HUES48 (cell line): ENCODE measurements at regions not wholly inside any gene's neighbourhood (a gene's known extent, or its start where the extent isn't known, plus 50 kb on each side); places are given as distances from the start of the nearest gene placed in this dataset.

Experiments used
- H3K27ac ChIP-seq: one replicate; pipeline ENCODE4 v1.7.0; 2013; ENCODE audit warnings: low read depth, low read length, inconsistent platforms
- H3K27me3 ChIP-seq: 2 replicates; pipeline ENCODE4 v1.6.1; 2013; ENCODE audit warnings: mild to moderate bottlenecking, low read length; ENCODE audit not compliant: control insufficient read depth, insufficient read depth
- H3K36me3 ChIP-seq: 2 replicates; pipeline ENCODE4 v1.6.1; 2013; ENCODE audit warnings: low read length; ENCODE audit not compliant: control insufficient read depth, insufficient read depth
- H3K4me1 ChIP-seq: 2 replicates; pipeline ENCODE4 v1.6.1; 2013; ENCODE audit warnings: mild to moderate bottlenecking, low read length; ENCODE audit not compliant: control insufficient read depth, insufficient read depth
- H3K4me3 ChIP-seq: 2 replicates; pipeline ENCODE4 v1.5.1; 2013; ENCODE audit warnings: mild to moderate bottlenecking, low read depth, low read length
- H3K9ac ChIP-seq: 2 replicates; pipeline ENCODE4 v1.6.1; 2013; ENCODE audit warnings: mild to moderate bottlenecking, low read depth, low read length, moderate library complexity
- H3K9me3 ChIP-seq: 2 replicates; pipeline ENCODE4 v1.6.1; 2013; ENCODE audit warnings: low read length; ENCODE audit not compliant: control insufficient read depth, insufficient read depth

- Histone ChIP-seq H3K27me3 (no peaks in the 10 kb centered on the region), H3K36me3 (no peaks in the 10 kb centered on the region), H3K4me3 (no peak overlapping the region), H3K9me3 (no peaks in the 10 kb centered on the region), H3K9ac (no peak overlapping the region), H3K4me1 (no peaks in the 10 kb centered on the region), H3K27ac (no peak overlapping the region)
Observed at GRCh38 chr4:155085843-155086530, 122.4 kb upstream of the NPY2R start.

GRCh38 chr4:155094201-155094820 is 114.1 kb upstream of the NPY2R start:
- Histone ChIP-seq H3K4me1 (no peaks in the 10 kb centered on the region), H3K36me3 (no peaks in the 10 kb centered on the region), H3K27me3 (no peaks in the 10 kb centered on the region), H3K27ac (no peak overlapping the region), H3K4me3 (no peak overlapping the region), H3K9ac (no peak overlapping the region), H3K9me3 (no peaks in the 10 kb centered on the region)

- no peaks in the 10 kb centered on the region; the same call in 1 of the 2 replicates for H3K9me3 ChIP-seq
- H3K9ac ChIP-seq: no peak overlapping the region
- H3K27me3 ChIP-seq: no peaks in the 10 kb centered on the region
- no peak overlapping the region for H3K4me3 ChIP-seq
- no peak overlapping the region for H3K27ac ChIP-seq
- no peaks in the 10 kb centered on the region for H3K4me1 ChIP-seq
- H3K36me3 ChIP-seq: no peaks in the 10 kb centered on the region
Observed at GRCh38 chr4:155099231-155099630, 109.2 kb upstream of the NPY2R start.

- no peak overlapping the region for H3K27ac ChIP-seq
- H3K4me1 ChIP-seq: no peaks in the 10 kb centered on the region
- no peaks in the 10 kb centered on the region for H3K27me3 ChIP-seq
- H3K9ac ChIP-seq: no peak overlapping the region
- H3K9me3 ChIP-seq: no peaks in the 10 kb centered on the region; the same call in 1 of the 2 replicates
- H3K4me3 ChIP-seq: no peak overlapping the region
- H3K36me3 ChIP-seq: no peaks in the 10 kb centered on the region
Observed at GRCh38 chr4:155106629-155107028, 101.8 kb upstream of the NPY2R start.

GRCh38 chr4:155107059-155107458 is 101.4 kb upstream of the NPY2R start:
- Histone ChIP-seq H3K27me3 (no peaks in the 10 kb centered on the region), H3K27ac (no peak overlapping the region), H3K4me3 (no peak overlapping the region), H3K4me1 (no peaks in the 10 kb centered on the region), H3K9me3 (no peaks in the 10 kb centered on the region; the same call in 1 of the 2 replicates), H3K36me3 (no peaks in the 10 kb centered on the region), H3K9ac (no peak overlapping the region)

- Histone ChIP-seq H3K9ac (no peak overlapping the region), H3K9me3 (peaks cover 56% of the 10 kb centered on the region), H3K4me1 (no peaks in the 10 kb centered on the region), H3K36me3 (no peaks in the 10 kb centered on the region), H3K27me3 (no peaks in the 10 kb centered on the region), H3K27ac (no peak overlapping the region), H3K4me3 (no peak overlapping the region)
Observed at GRCh38 chr4:155114790-155115189, 93.6 kb upstream of the NPY2R start.

- Histone ChIP-seq H3K27ac (no peak overlapping the region), H3K36me3 (no peaks in the 10 kb centered on the region), H3K9ac (no peak overlapping the region), H3K27me3 (no peaks in the 10 kb centered on the region), H3K4me3 (no peak overlapping the region), H3K4me1 (peaks cover 22% of the 10 kb centered on the region), H3K9me3 (peaks cover 48% of the 10 kb centered on the region)
Observed at GRCh38 chr4:155119006-155119405, 89.4 kb upstream of the NPY2R start.

GRCh38 chr4:155120536-155120935 is 87.9 kb upstream of the NPY2R start:
- H3K36me3 ChIP-seq: no peaks in the 10 kb centered on the region
- no peak overlapping the region for H3K4me3 ChIP-seq
- H3K9me3 ChIP-seq: peaks cover 36% of the 10 kb centered on the region
- H3K27me3 ChIP-seq: no peaks in the 10 kb centered on the region
- no peak overlapping the region for H3K27ac ChIP-seq
- no peak overlapping the region for H3K9ac ChIP-seq
- peaks cover 22% of the 10 kb centered on the region for H3K4me1 ChIP-seq

- Histone ChIP-seq H3K4me3 (no peak overlapping the region), H3K9ac (no peak overlapping the region), H3K36me3 (no peaks in the 10 kb centered on the region), H3K4me1 (peaks cover 22% of the 10 kb centered on the region), H3K9me3 (peaks cover 26% of the 10 kb centered on the region), H3K27me3 (no peaks in the 10 kb centered on the region), H3K27ac (peak overlapping the region; percentile 68)
Observed at GRCh38 chr4:155122382-155122781, 86.1 kb upstream of the NPY2R start.

GRCh38 chr4:155134136-155134535 is 74.3 kb upstream of the NPY2R start:
- no peaks in the 10 kb centered on the region for H3K36me3 ChIP-seq
- no peaks in the 10 kb centered on the region for H3K27me3 ChIP-seq
- H3K4me3 ChIP-seq: no peak overlapping the region
- H3K9ac ChIP-seq: no peak overlapping the region
- H3K9me3 ChIP-seq: no peaks in the 10 kb centered on the region
- no peak overlapping the region for H3K27ac ChIP-seq
- no peaks in the 10 kb centered on the region for H3K4me1 ChIP-seq

GRCh38 chr4:155140889-155141288 is 67.5 kb upstream of the NPY2R start:
- Histone ChIP-seq H3K27me3 (no peaks in the 10 kb centered on the region), H3K4me1 (no peaks in the 10 kb centered on the region), H3K36me3 (no peaks in the 10 kb centered on the region), H3K4me3 (no peak overlapping the region), H3K27ac (no peak overlapping the region), H3K9ac (no peak overlapping the region), H3K9me3 (no peaks in the 10 kb centered on the region)
